Natural killer cell (primary cell): ENCODE measurements at regions not wholly inside any gene's neighbourhood (a gene's known extent, or its start where the extent isn't known, plus 50 kb on each side); places are given as distances from the start of the nearest gene placed in this dataset.

Experiments
- ATAC-seq, 3 donors: fragments of 150-1000 bp in 2 of 3; fragments of 200-7000 bp in 1 of 3; cut with Tn5 transposase; 1 replicate in 1 of 3; 2 replicates in 2 of 3; pipeline ENCODE4 v1.10.0; 2021; ENCODE audit warnings: mild to moderate bottlenecking in 2 of 3, moderate library complexity in 2 of 3
- DNase-seq, 2 donors: peaks; one replicate each; pipeline versions ENCODE4 v3.0.0 to v3.0.0-alpha.2; 2013 to 2021; ENCODE audit warnings: mixed read lengths in 1 of 2
- H3K27ac ChIP-seq: one replicate; pipeline ENCODE4 v1.5.1; 2013; ENCODE audit warnings: mild to moderate bottlenecking, low read length
- H3K27me3 ChIP-seq: one replicate; pipeline ENCODE4 v1.6.1; 2013; ENCODE audit warnings: low read length; ENCODE audit not compliant: control insufficient read depth, insufficient read depth
- H3K36me3 ChIP-seq: one replicate; pipeline ENCODE4 v1.6.1; 2013; ENCODE audit warnings: low read length; ENCODE audit not compliant: control insufficient read depth, insufficient read depth
- H3K4me1 ChIP-seq: one replicate; pipeline ENCODE4 v1.6.1; 2013; ENCODE audit warnings: low read length; ENCODE audit not compliant: control insufficient read depth, insufficient read depth
- H3K4me3 ChIP-seq: one replicate; pipeline ENCODE4 v1.5.1; 2013; ENCODE audit warnings: low read length
- H3K9me3 ChIP-seq: one replicate; pipeline ENCODE4 v1.6.1; 2013; ENCODE audit warnings: low read length; ENCODE audit not compliant: control insufficient read depth, insufficient read depth
- H3K27ac Mint-ChIP-seq, 2 donors: one replicate each; pipeline ENCODE4 v1.8.0; 2022; ENCODE audit warnings: mild to moderate bottlenecking in 2 of 2, mixed read lengths in 2 of 2, moderate library complexity in 1 of 2
- H3K27me3 Mint-ChIP-seq, 2 donors: one replicate each; pipeline ENCODE4 v1.8.0; 2022; ENCODE audit warnings: low read depth in 2 of 2, mixed read lengths in 2 of 2
- H3K36me3 Mint-ChIP-seq: one replicate; pipeline ENCODE4 v1.8.0; 2022; ENCODE audit warnings: mixed read lengths
- H3K4me1 Mint-ChIP-seq, 2 donors: one replicate each; pipeline ENCODE4 v1.8.0; 2022; ENCODE audit warnings: mixed read lengths in 2 of 2
- H3K4me3 Mint-ChIP-seq: one replicate; pipeline ENCODE4 v1.8.0; 2022; ENCODE audit warnings: mild to moderate bottlenecking, moderate library complexity, mixed read lengths
- H3K9me3 Mint-ChIP-seq, 2 donors: one replicate each; pipeline ENCODE4 v1.8.0; 2022; ENCODE audit warnings: mixed read lengths in 2 of 2
- CTCF ChIP-seq: fragments of 200-600 bp; IDR thresholded peaks from one replicate; pipeline ENCODE4 v1.8.0; 2022; ENCODE audit warnings: antibody characterized with exemption
- WGBS: methylation state at CpG from one replicate; pipeline ENCODE4 v1.1.7; 2013; ENCODE audit warnings: missing lambda C conversion rate; ENCODE audit not compliant: insufficient coverage; 5-methylcytosine and 5-hydroxymethylcytosine counted together
- intact Hi-C: fragments of 100-400 bp; cut with micrococcal nuclease; formaldehyde crosslinking; loops from one replicate; pipeline ENCODE4 v1.14.2; 2022

- peaks cover 0 to 1% of the 10 kb centered on the region in 2 donors for H3K9me3 Mint-ChIP-seq
- H3K27ac ChIP-seq, result no peak overlapping the region
- DNase-seq, result no peak
- no peak overlapping the region for H3K4me3 Mint-ChIP-seq
- 50% methylated on average over 4 of the region's 5 CpGs for WGBS
- H3K36me3 ChIP-seq, result no peaks in the 10 kb centered on the region
- no peak for TF ChIP-seq CTCF
- no peak overlapping the region for H3K27ac Mint-ChIP-seq
- intact Hi-C loops, result no loop called here
- ATAC-seq, result no peak
- H3K4me1 ChIP-seq, result no peaks in the 10 kb centered on the region
- no peaks in the 10 kb centered on the region for H3K36me3 Mint-ChIP-seq
- H3K9me3 ChIP-seq, result no peaks in the 10 kb centered on the region
- no peaks in the 10 kb centered on the region for H3K27me3 ChIP-seq
- no peaks in the 10 kb centered on the region for H3K4me1 Mint-ChIP-seq
- H3K4me3 ChIP-seq, result no peak overlapping the region
- peaks cover 0 to 4% of the 10 kb centered on the region in 2 donors for H3K27me3 Mint-ChIP-seq
Observed at GRCh38 chr1:219790834-219791615, 137.3 kb downstream of the SLC30A10 start.

- H3K9me3 ChIP-seq, result no peaks in the 10 kb centered on the region
- Mint-ChIP-seq H3K36me3 (no peaks in the 10 kb centered on the region), H3K4me1 (no peaks in the 10 kb centered on the region), H3K4me3 (no peak overlapping the region), H3K27me3 (no peaks in the 10 kb centered on the region), H3K27ac (no peak overlapping the region), H3K9me3 (peaks cover 4% of the 10 kb centered on the region in 2 donors)
- no peak overlapping the region for H3K27ac ChIP-seq
- intact Hi-C loops, result no loop called here
- H3K36me3 ChIP-seq, result no peaks in the 10 kb centered on the region
- no peak overlapping the region for H3K4me3 ChIP-seq
- WGBS, result 79% methylated on average over 4 of the region's 4 CpGs
- no peaks in the 10 kb centered on the region for H3K4me1 ChIP-seq
- H3K27me3 ChIP-seq, result no peaks in the 10 kb centered on the region
- DNase-seq (no peak), ATAC-seq (no peak)
- no peak for TF ChIP-seq CTCF
Observed at GRCh38 chr1:219788700-219789099, 139.7 kb downstream of the SLC30A10 start.

- H3K27ac ChIP-seq, result no peak overlapping the region
- Mint-ChIP-seq H3K27me3 (no peaks in the 10 kb centered on the region), H3K4me3 (no peak overlapping the region), H3K27ac (no peak overlapping the region), H3K9me3 (peaks cover 6% of the 10 kb centered on the region in 2 donors), H3K4me1 (no peaks in the 10 kb centered on the region), H3K36me3 (no peaks in the 10 kb centered on the region)
- ATAC-seq, result no peak
- H3K9me3 ChIP-seq, result no peaks in the 10 kb centered on the region
- H3K36me3 ChIP-seq, result no peaks in the 10 kb centered on the region
- no peaks in the 10 kb centered on the region for H3K27me3 ChIP-seq
- no peak overlapping the region for H3K4me3 ChIP-seq
- WGBS, result 82% methylated on average over 1 of the region's 1 CpG
- intact Hi-C loops, result no loop called here
- TF ChIP-seq CTCF, result no peak
- no peaks in the 10 kb centered on the region for H3K4me1 ChIP-seq
- DNase-seq, result no peak
Observed at GRCh38 chr1:219788091-219788490, 140.3 kb downstream of the SLC30A10 start.
